ENCODE measurements at regions not wholly inside any gene's neighbourhood (a gene's known extent, or its start where the extent isn't known, plus 50 kb on each side); places are given as distances from the start of the nearest gene placed in this dataset.

DNA sequence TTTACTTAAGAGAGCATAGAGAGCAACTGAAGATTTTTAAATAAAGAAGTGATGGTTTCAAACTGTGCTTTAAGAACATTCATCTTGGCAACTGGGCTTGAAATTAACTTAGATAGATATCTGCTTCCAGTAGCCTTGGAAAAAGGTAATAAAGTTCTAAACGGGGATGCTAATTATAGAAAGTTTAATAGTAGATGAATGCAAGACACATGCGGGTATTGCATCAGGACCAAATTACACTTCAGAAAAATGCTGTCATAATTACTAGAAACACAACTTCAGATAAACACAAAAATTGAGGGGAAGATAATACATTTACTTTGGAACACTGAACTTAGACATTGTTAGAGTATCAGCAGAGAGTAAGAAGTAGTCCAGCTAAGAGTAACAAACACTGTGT, 227.7 kb upstream of the SNX2 start:
- TF ChIP-seq, protein P1, sequence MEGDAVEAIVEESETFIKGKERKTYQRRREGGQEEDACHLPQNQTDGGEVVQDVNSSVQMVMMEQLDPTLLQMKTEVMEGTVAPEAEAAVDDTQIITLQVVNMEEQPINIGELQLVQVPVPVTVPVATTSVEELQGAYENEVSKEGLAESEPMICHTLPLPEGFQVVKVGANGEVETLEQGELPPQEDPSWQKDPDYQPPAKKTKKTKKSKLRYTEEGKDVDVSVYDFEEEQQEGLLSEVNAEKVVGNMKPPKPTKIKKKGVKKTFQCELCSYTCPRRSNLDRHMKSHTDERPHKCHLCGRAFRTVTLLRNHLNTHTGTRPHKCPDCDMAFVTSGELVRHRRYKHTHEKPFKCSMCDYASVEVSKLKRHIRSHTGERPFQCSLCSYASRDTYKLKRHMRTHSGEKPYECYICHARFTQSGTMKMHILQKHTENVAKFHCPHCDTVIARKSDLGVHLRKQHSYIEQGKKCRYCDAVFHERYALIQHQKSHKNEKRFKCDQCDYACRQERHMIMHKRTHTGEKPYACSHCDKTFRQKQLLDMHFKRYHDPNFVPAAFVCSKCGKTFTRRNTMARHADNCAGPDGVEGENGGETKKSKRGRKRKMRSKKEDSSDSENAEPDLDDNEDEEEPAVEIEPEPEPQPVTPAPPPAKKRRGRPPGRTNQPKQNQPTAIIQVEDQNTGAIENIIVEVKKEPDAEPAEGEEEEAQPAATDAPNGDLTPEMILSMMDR (IDR thresholded peaks at IDR 0.05) = no peak
- no peak for TF ChIP-seq POLR2A (IDR thresholded peaks at IDR 0.05)

All from uterus (tissue), 2 donors.